GM12872 (cell line): ENCODE measurements at regions not wholly inside any gene's neighbourhood (a gene's known extent, or its start where the extent isn't known, plus 50 kb on each side); places are given as distances from the start of the nearest gene placed in this dataset.

Experiments used
- CTCF ChIP-seq: IDR thresholded peaks from 3 replicates; pipeline ENCODE4 v1.5.1; 2011; ENCODE audit warnings: low read depth, mild to moderate bottlenecking, low read length, moderate library complexity; ENCODE audit not compliant: insufficient read depth

GRCh38 chr1:114231301-114231700, 77.6 kb upstream of the SYT6 start:
- TF ChIP-seq CTCF = no peak

GRCh38 chr1:114229368-114229767, 75.7 kb upstream of the SYT6 start:
- no peak for TF ChIP-seq CTCF

- TF ChIP-seq CTCF = no peak
These were observed 73.4 kb upstream of the SYT6 start for GRCh38 chr1:114227059-114227458.

- TF ChIP-seq CTCF = no peak
These were observed 70.7 kb upstream of the SYT6 start for GRCh38 chr1:114224196-114224907.

GRCh38 chr1:114222920-114223319, 69.3 kb upstream of the SYT6 start:
- no peak for TF ChIP-seq CTCF

GRCh38 chr1:114219172-114219868, 65.7 kb upstream of the SYT6 start:
- TF ChIP-seq CTCF = no peak

- TF ChIP-seq CTCF = no peak
These were observed 64.9 kb upstream of the SYT6 start for GRCh38 chr1:114218361-114219171.
